Neural cell (in vitro differentiated cells): ENCODE measurements at regions not wholly inside any gene's neighbourhood (a gene's known extent, or its start where the extent isn't known, plus 50 kb on each side); places are given as distances from the start of the nearest gene placed in this dataset.
"Not testable (repeated sequence)": the region's sequence is repeated elsewhere in the genome, so short reads cannot be mapped to it uniquely, and the experiment has no call there.

Source experiments
- H2AFZ ChIP-seq: fragments of 200-600, 300-800 bp; sonication (generic), shearing (Covaris generic); 2 replicates; pipeline ENCODE4 v1.6.0; 2014; ENCODE audit warnings: low read depth, mild to moderate bottlenecking, antibody characterized with exemption, low read length, moderate library complexity
- H3F3A ChIP-seq: fragments of 200-600 bp; shearing (Covaris generic); 2 replicates; pipeline ENCODE4 v1.6.1; 2016; ENCODE audit warnings: mild to moderate bottlenecking, moderate library complexity, mixed read lengths, antibody characterized with exemption, low read length; ENCODE audit not compliant: insufficient read depth, poor library complexity, severe bottlenecking
- H3K27ac ChIP-seq: fragments of 200-600, 300-800 bp; sonication (generic), shearing (Covaris generic); 2 replicates; pipeline ENCODE4 v1.5.1; 2014; ENCODE audit warnings: mild to moderate bottlenecking, low read length, moderate library complexity
- H3K27me3 ChIP-seq: fragments of 300-800, 200-600 bp; sonication (generic), shearing (Covaris generic); 2 replicates; pipeline ENCODE4 v1.6.0; 2014; ENCODE audit warnings: mild to moderate bottlenecking, low read depth, low read length, moderate library complexity; ENCODE audit not compliant: insufficient read depth
- H3K36me3 ChIP-seq: fragments of 300-800, 200-600 bp; sonication (generic), shearing (Covaris generic); 2 replicates; pipeline ENCODE4 v1.5.1; 2014; ENCODE audit warnings: mild to moderate bottlenecking, antibody characterized with exemption, low read length, moderate library complexity; ENCODE audit not compliant: insufficient read depth
- H3K4me2 ChIP-seq: fragments of 300-800, 200-600 bp; sonication (generic), shearing (Covaris generic); 2 replicates; pipeline ENCODE4 v1.6.0; 2014; ENCODE audit warnings: mild to moderate bottlenecking, low read length
- H3K4me3 ChIP-seq: fragments of 300-800, 200-600 bp; sonication (generic), shearing (Covaris generic); 2 replicates; pipeline ENCODE4 v1.5.1; 2014; ENCODE audit warnings: mild to moderate bottlenecking, low read length, moderate library complexity
- H3K79me2 ChIP-seq: fragments of 200-600 bp; shearing (Covaris generic); replicated peaks from 2 replicates; pipeline ENCODE4 v1.6.0; 2014; ENCODE audit warnings: mild to moderate bottlenecking, low read length, moderate library complexity; ENCODE audit not compliant: insufficient read depth
- H3K9ac ChIP-seq: fragments of 300-800, 200-600 bp; sonication (generic), shearing (Covaris generic); 2 replicates; pipeline ENCODE4 v1.6.1; 2016; ENCODE audit warnings: mild to moderate bottlenecking, low read length, mixed read lengths
- H3K9me2 ChIP-seq: fragments of 200-600 bp; shearing (Covaris generic); 2 replicates; pipeline ENCODE4 v1.6.1; 2016; ENCODE audit warnings: mild to moderate bottlenecking, low read length, mixed read lengths; ENCODE audit not compliant: insufficient read depth
- H3K9me3 ChIP-seq: fragments of 200-600, 300-800 bp; sonication (generic), shearing (Covaris generic); 2 replicates; pipeline ENCODE4 v1.6.1; 2016; ENCODE audit warnings: mild to moderate bottlenecking, mixed run types, low read length, moderate library complexity, mixed read lengths
- H4K20me1 ChIP-seq: fragments of 200-600 bp; shearing (Covaris generic); 2 replicates; pipeline ENCODE4 v1.6.1; 2016; ENCODE audit warnings: mild to moderate bottlenecking, mixed run types; ENCODE audit not compliant: insufficient read depth
- CTCF ChIP-seq: fragments of 450-650 bp; IDR thresholded peaks from 2 replicates; pipeline ENCODE4 v1.5.1; 2014; ENCODE audit warnings: antibody characterized with exemption, mild to moderate bottlenecking, moderate library complexity; ENCODE audit not compliant: poor library complexity, severe bottlenecking
- EP300 ChIP-seq: fragments of 450-650 bp; conservative IDR thresholded peaks from 2 replicates; pipeline ENCODE4 v1.6.1; 2014; ENCODE audit warnings: antibody characterized with exemption, mild to moderate bottlenecking, moderate library complexity; ENCODE audit not compliant: poor library complexity, severe bottlenecking
- MXI1 ChIP-seq: fragments of 450-650 bp; conservative IDR thresholded peaks from 2 replicates; pipeline ENCODE4 v1.6.1; 2014; ENCODE audit warnings: antibody characterized with exemption, mild to moderate bottlenecking; ENCODE audit not compliant: poor library complexity, severe bottlenecking
- POLR2AphosphoS5 ChIP-seq: IDR thresholded peaks from 2 replicates; pipeline ENCODE4 v1.6.1; 2012
- RAD21 ChIP-seq: fragments of 450-650 bp; conservative IDR thresholded peaks from 2 replicates; pipeline ENCODE4 v1.6.1; 2014; ENCODE audit warnings: antibody characterized with exemption, mild to moderate bottlenecking, moderate library complexity
- SMC3 ChIP-seq: fragments of 450-650 bp; conservative IDR thresholded peaks from 2 replicates; pipeline ENCODE4 v1.6.1; 2014; ENCODE audit warnings: antibody characterized with exemption, mild to moderate bottlenecking, moderate library complexity; ENCODE audit not compliant: poor library complexity
- TAF1 ChIP-seq: IDR thresholded peaks from 2 replicates; pipeline ENCODE4 v1.6.1; 2012; ENCODE audit warnings: low read depth

GRCh38 chr5:94057655-94058054, 316.3 kb upstream of the POU5F2 start:
- TF ChIP-seq CTCF (no peak), POLR2AphosphoS5 (no peak), TAF1 (no peak), RAD21 (no peak)
- no peaks in the 10 kb centered on the region for H4K20me1 ChIP-seq
- H3K27ac ChIP-seq: no peak overlapping the region

GRCh38 chr5:94057217-94057616, 315.8 kb upstream of the POU5F2 start:
- Histone ChIP-seq H3K4me2 (no peak overlapping the region), H3K27me3 (no peaks in the 10 kb centered on the region), H3F3A (no peaks in the 10 kb centered on the region), H4K20me1 (no peaks in the 10 kb centered on the region), H3K79me2 (no peaks in the 10 kb centered on the region), H3K27ac (no peak overlapping the region), H3K36me3 (no peaks in the 10 kb centered on the region), H3K9me2 (no peaks in the 10 kb centered on the region), H3K4me3 (no peak overlapping the region), H3K9ac (no peak overlapping the region), H2AFZ (no peak overlapping the region), H3K9me3 (no peaks in the 10 kb centered on the region)
- TF ChIP-seq MXI1: no peak
- no peak for TF ChIP-seq RAD21
- TF ChIP-seq EP300: no peak

More at GRCh38 chr5:94057655-94058054, 316.3 kb upstream of the POU5F2 start:
- H3K79me2 ChIP-seq: no peaks in the 10 kb centered on the region
- no peaks in the 10 kb centered on the region for H3F3A ChIP-seq
- no peaks in the 10 kb centered on the region for H3K27me3 ChIP-seq
- no peaks in the 10 kb centered on the region for H3K9me3 ChIP-seq
- H3K9ac ChIP-seq: no peak overlapping the region
- no peak overlapping the region for H3K4me3 ChIP-seq
- no peaks in the 10 kb centered on the region for H3K36me3 ChIP-seq
- no peaks in the 10 kb centered on the region for H3K9me2 ChIP-seq
- no peak overlapping the region for H2AFZ ChIP-seq
- no peak overlapping the region for H3K4me2 ChIP-seq

GRCh38 chr5:94049307-94049922, 308.0 kb upstream of the POU5F2 start:
- H3K9me2 ChIP-seq, H3K36me3 ChIP-seq, H3K27ac ChIP-seq, H3K4me3 ChIP-seq, H3K4me2 ChIP-seq, H2AFZ ChIP-seq, H3K79me2 ChIP-seq, H3K27me3 ChIP-seq, H3F3A ChIP-seq, H3K9ac ChIP-seq, H4K20me1 ChIP-seq, H3K9me3 ChIP-seq: not testable (repeated sequence)

GRCh38 chr5:94045839-94046782, 304.7 kb upstream of the POU5F2 start:
- TF ChIP-seq CTCF (no peak), SMC3 (no peak), RAD21 (no peak), MXI1 (no peak)
- Histone ChIP-seq H3K4me2 (no peak overlapping the region), H3K9me3 (no peaks in the 10 kb centered on the region), H3K9me2 (no peaks in the 10 kb centered on the region), H3K27ac (no peak overlapping the region), H3K4me3 (no peak overlapping the region), H2AFZ (no peak overlapping the region), H3K36me3 (no peaks in the 10 kb centered on the region), H3K9ac (no peak overlapping the region), H4K20me1 (no peaks in the 10 kb centered on the region), H3F3A (no peaks in the 10 kb centered on the region), H3K27me3 (no peaks in the 10 kb centered on the region), H3K79me2 (no peaks in the 10 kb centered on the region)
